ENCODE measurements at regions not wholly inside any gene's neighbourhood (a gene's known extent, or its start where the extent isn't known, plus 50 kb on each side); places are given as distances from the start of the nearest gene placed in this dataset.
A peak's percentile ranks its signal among the peaks of the same experiment; 100 is the strongest.

DNA sequence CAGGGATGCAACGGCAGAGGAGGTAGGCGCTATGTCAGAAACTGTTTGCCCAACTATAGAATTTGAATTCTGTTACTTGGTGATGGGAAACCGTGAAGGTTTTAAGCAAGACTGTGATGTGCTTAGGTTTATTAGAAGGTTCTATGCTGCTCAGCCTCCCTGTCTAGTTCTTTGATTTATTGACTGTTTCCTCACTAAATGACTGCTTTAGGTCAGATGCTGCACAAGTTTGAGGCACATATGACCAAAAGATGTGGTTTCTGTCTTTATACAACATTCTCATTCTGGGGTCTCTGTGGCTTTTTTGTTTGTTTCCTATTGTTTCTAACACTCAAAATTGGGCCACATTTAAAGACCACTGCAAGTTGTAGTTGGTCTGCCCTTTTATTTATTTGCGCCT lies 323.0 kb upstream of the OBI1 start:
- H3K4me2 ChIP-seq (ENCODE audit: low read length): peak overlapping the region; percentile 44

DNA sequence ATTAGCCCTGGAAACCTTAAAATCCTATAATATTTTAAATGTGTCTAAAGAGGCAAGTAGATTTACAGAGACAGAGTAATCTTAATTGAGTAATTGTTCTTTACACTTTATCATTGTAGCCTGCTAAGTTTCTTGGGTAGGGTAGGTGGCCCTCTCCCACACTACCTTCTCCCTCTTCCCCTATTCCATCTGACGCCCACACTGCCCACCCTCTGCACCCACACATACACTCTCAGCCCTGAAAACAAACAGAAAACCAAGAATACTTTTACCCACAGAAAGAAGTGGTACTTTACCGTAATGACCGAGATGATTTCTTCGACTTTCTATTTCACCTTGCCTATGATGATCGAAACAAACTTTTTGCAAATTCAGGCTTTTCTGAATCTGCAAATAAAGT lies 320.4 kb upstream of the OBI1 start:
- Histone ChIP-seq H3K9ac (ENCODE audit: low read length) (no peak overlapping the region), H3K9me3 (ENCODE audit: insufficient read depth, low read length) (no peaks in the 10 kb centered on the region), H4K20me1 (ENCODE audit: insufficient read depth, low read length) (no peaks in the 10 kb centered on the region), H3K4me2 (ENCODE audit: low read length) (no peak overlapping the region), H3K27ac (ENCODE audit: low read length) (no peak overlapping the region), H3K36me3 (replicated peaks; ENCODE audit: low read depth, low read length) (no peaks in the 10 kb centered on the region), H3K4me1 (ENCODE audit: low read length) (peaks cover 12% of the 10 kb centered on the region), H3K27me3 (ENCODE audit: low read depth, low read length) (no peaks in the 10 kb centered on the region), H3K79me2 (ENCODE audit: low read length) (no peaks in the 10 kb centered on the region), H2AFZ (ENCODE audit: low read depth, low read length) (no peak overlapping the region), H3K4me3 (ENCODE audit: low read length) (no peak overlapping the region)
- TF ChIP-seq, protein P1, sequence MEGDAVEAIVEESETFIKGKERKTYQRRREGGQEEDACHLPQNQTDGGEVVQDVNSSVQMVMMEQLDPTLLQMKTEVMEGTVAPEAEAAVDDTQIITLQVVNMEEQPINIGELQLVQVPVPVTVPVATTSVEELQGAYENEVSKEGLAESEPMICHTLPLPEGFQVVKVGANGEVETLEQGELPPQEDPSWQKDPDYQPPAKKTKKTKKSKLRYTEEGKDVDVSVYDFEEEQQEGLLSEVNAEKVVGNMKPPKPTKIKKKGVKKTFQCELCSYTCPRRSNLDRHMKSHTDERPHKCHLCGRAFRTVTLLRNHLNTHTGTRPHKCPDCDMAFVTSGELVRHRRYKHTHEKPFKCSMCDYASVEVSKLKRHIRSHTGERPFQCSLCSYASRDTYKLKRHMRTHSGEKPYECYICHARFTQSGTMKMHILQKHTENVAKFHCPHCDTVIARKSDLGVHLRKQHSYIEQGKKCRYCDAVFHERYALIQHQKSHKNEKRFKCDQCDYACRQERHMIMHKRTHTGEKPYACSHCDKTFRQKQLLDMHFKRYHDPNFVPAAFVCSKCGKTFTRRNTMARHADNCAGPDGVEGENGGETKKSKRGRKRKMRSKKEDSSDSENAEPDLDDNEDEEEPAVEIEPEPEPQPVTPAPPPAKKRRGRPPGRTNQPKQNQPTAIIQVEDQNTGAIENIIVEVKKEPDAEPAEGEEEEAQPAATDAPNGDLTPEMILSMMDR (IDR thresholded peaks at IDR 0.05; ENCODE audit: low read depth, low read length): no peak
- no peak for TF ChIP-seq EZH2phosphoT487 (IDR thresholded peaks at IDR 0.05; ENCODE audit: low read depth)

More for the DNA sequence above, 323.0 kb upstream of the OBI1 start:
- Histone ChIP-seq H3K27me3 (ENCODE audit: low read depth, low read length) (no peaks in the 10 kb centered on the region), H3K4me1 (ENCODE audit: low read length) (peaks cover 12% of the 10 kb centered on the region), H3K79me2 (ENCODE audit: low read length) (no peaks in the 10 kb centered on the region), H3K36me3 (replicated peaks; ENCODE audit: low read depth, low read length) (no peaks in the 10 kb centered on the region), H3K27ac (ENCODE audit: low read length) (no peak overlapping the region), H3K9me3 (ENCODE audit: insufficient read depth, low read length) (no peaks in the 10 kb centered on the region), H3K9ac (ENCODE audit: low read length) (no peak overlapping the region), H3K4me3 (ENCODE audit: low read length) (no peak overlapping the region), H4K20me1 (ENCODE audit: insufficient read depth, low read length) (no peaks in the 10 kb centered on the region), H2AFZ (ENCODE audit: low read depth, low read length) (no peak overlapping the region)
- TF ChIP-seq EZH2phosphoT487 (IDR thresholded peaks at IDR 0.05; ENCODE audit: low read depth): no peak
- TF ChIP-seq, protein P1 (IDR thresholded peaks at IDR 0.05; ENCODE audit: low read depth, low read length): no peak

GRCh38 chr13:78978381-78978998 lies 319.5 kb upstream of the OBI1 start:
- H3K4me2 ChIP-seq (ENCODE audit: low read length): no peak overlapping the region
- TF ChIP-seq, protein P1 (IDR thresholded peaks at IDR 0.05; ENCODE audit: low read depth, low read length): peak; percentile 94
- TF ChIP-seq EZH2phosphoT487 (IDR thresholded peaks at IDR 0.05; ENCODE audit: low read depth): no peak
- no peak overlapping the region for H3K4me3 ChIP-seq (ENCODE audit: low read length)
- H3K9me3 ChIP-seq (ENCODE audit: insufficient read depth, low read length): no peaks in the 10 kb centered on the region
- no peaks in the 10 kb centered on the region for H4K20me1 ChIP-seq (ENCODE audit: insufficient read depth, low read length)
- no peaks in the 10 kb centered on the region for H3K79me2 ChIP-seq (ENCODE audit: low read length)
- H3K27me3 ChIP-seq (ENCODE audit: low read depth, low read length): no peaks in the 10 kb centered on the region
- peaks cover 12% of the 10 kb centered on the region for H3K4me1 ChIP-seq (ENCODE audit: low read length)
- H3K36me3 ChIP-seq (replicated peaks; ENCODE audit: low read depth, low read length): no peaks in the 10 kb centered on the region
- H3K9ac ChIP-seq (ENCODE audit: low read length): no peak overlapping the region
- H2AFZ ChIP-seq (ENCODE audit: low read depth, low read length): no peak overlapping the region
- no peak overlapping the region for H3K27ac ChIP-seq (ENCODE audit: low read length)

DNA sequence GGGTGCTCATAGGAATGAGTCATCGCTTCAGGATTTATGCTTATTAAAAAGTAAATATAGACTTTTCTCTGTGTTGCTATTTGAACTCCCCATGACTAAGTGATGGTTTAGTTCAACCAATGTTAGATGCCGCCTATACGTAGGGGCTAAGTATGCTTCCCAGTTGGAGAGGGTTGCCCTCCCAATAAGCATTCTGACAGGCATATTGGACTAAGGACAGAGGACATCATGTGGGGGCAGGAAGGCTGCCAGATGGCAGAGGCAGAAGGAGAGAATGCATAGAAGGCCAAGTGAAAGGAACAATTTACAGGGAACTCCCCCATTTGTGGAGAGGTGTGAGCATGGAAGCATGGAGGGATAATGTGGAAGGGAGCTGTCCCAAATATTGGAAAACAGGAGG lies 318.4 kb upstream of the OBI1 start:
- Histone ChIP-seq H3K9ac (ENCODE audit: low read length) (no peak overlapping the region), H2AFZ (ENCODE audit: low read depth, low read length) (no peak overlapping the region), H3K4me1 (ENCODE audit: low read length) (peaks cover 12% of the 10 kb centered on the region), H4K20me1 (ENCODE audit: insufficient read depth, low read length) (no peaks in the 10 kb centered on the region), H3K79me2 (ENCODE audit: low read length) (no peaks in the 10 kb centered on the region), H3K4me2 (ENCODE audit: low read length) (no peak overlapping the region), H3K9me3 (ENCODE audit: insufficient read depth, low read length) (no peaks in the 10 kb centered on the region), H3K4me3 (ENCODE audit: low read length) (no peak overlapping the region), H3K27me3 (ENCODE audit: low read depth, low read length) (no peaks in the 10 kb centered on the region), H3K36me3 (replicated peaks; ENCODE audit: low read depth, low read length) (no peaks in the 10 kb centered on the region), H3K27ac (ENCODE audit: low read length) (no peak overlapping the region)
- no peak for TF ChIP-seq EZH2phosphoT487 (IDR thresholded peaks at IDR 0.05; ENCODE audit: low read depth)
- TF ChIP-seq, protein P1 (IDR thresholded peaks at IDR 0.05; ENCODE audit: low read depth, low read length): no peak

Measured in OCI-LY3 (cell line).